PC-9 (cell line): ENCODE measurements at regions not wholly inside any gene's neighbourhood (a gene's known extent, or its start where the extent isn't known, plus 50 kb on each side); places are given as distances from the start of the nearest gene placed in this dataset.

ENCODE experiments used
- BruUV-seq: library from RNA; stranded (reverse); fragments of 400-500 nt; replicated peaks from 2 replicates; lab custom pipeline; 2021; lab: Mats Ljungman, UMichigan
- CTCF ChIA-PET: fragments of 300-600 bp; sonication (Branson Sonifier 250); formaldehyde crosslinking; loops from one replicate; lab custom pipeline; 2022; ENCODE audit warnings: antibody characterized with exemption; lab: Charles Lee
- POLR2A ChIA-PET: fragments of 300-600 bp; sonication (Branson Sonifier 250); formaldehyde crosslinking; loops from one replicate; lab custom pipeline; 2022; ENCODE audit warnings: antibody characterized with exemption; ENCODE audit not compliant: unreplicated experiment; lab: Charles Lee
- DNase-seq, 2 experiments: peaks; one replicate each; pipeline versions ENCODE4 v3.0.0 to v3.0.0-alpha.2; 2015 to 2022; ENCODE audit warnings: mixed read lengths in 1 of 2
- H2AFZ ChIP-seq: fragments of 200-600 bp; sonication (generic); 2 replicates; pipeline ENCODE4 v1.8.1; 2017; ENCODE audit warnings: antibody characterized with exemption
- H3F3A ChIP-seq: fragments of 200-600 bp; sonication (generic); 2 replicates; pipeline ENCODE4 v1.8.1; 2017; ENCODE audit warnings: antibody characterized with exemption, mild to moderate bottlenecking, low read depth; ENCODE audit not compliant: insufficient read depth
- H3K27ac ChIP-seq: fragments of 200-600 bp; sonication (generic); 2 replicates; pipeline ENCODE4 v1.6.1; 2016; ENCODE audit warnings: mixed run types
- H3K27me3 ChIP-seq: fragments of 200-600 bp; sonication (generic); 2 replicates; pipeline ENCODE4 v1.6.1; 2016; ENCODE audit warnings: low read depth, mixed run types; ENCODE audit not compliant: insufficient read depth
- H3K36me3 ChIP-seq: fragments of 200-600 bp; sonication (generic); 2 replicates; pipeline ENCODE4 v1.6.1; 2016; ENCODE audit warnings: low read depth, mixed run types
- H3K4me1 ChIP-seq: fragments of 200-600 bp; sonication (generic); replicated peaks from 2 replicates; pipeline ENCODE4 v1.6.1; 2016; ENCODE audit warnings: mixed run types; ENCODE audit not compliant: insufficient read depth
- H3K4me2 ChIP-seq: fragments of 200-600 bp; sonication (generic); 2 replicates; pipeline ENCODE4 v1.6.1; 2017; ENCODE audit warnings: mixed run types
- H3K4me3 ChIP-seq: fragments of 200-600 bp; sonication (generic); 2 replicates; pipeline ENCODE4 v1.6.1; 2016; ENCODE audit warnings: mixed run types
- H3K79me2 ChIP-seq: fragments of 200-600 bp; sonication (generic); 2 replicates; pipeline ENCODE4 v1.6.1; 2017; ENCODE audit warnings: low read depth, mixed run types
- H3K9me2 ChIP-seq: fragments of 200-600 bp; sonication (generic); 2 replicates; pipeline ENCODE4 v1.8.1; 2017; ENCODE audit warnings: mild to moderate bottlenecking; ENCODE audit not compliant: insufficient read depth
- H3K9me3 ChIP-seq: fragments of 200-600 bp; sonication (generic); 2 replicates; pipeline ENCODE4 v1.8.1; 2016; ENCODE audit warnings: low read depth; ENCODE audit not compliant: insufficient read depth
- H4K20me1 ChIP-seq: fragments of 200-600 bp; sonication (generic); 2 replicates; pipeline ENCODE4 v1.8.1; 2017; ENCODE audit not compliant: insufficient read depth
- EZH2 ChIP-seq: fragments of 200-600 bp; sonication (generic); IDR thresholded peaks from 2 replicates; pipeline ENCODE4 v1.8.0; 2017; ENCODE audit warnings: antibody characterized with exemption, low read depth
- intact Hi-C: fragments of 100-400 bp; cut with micrococcal nuclease; formaldehyde crosslinking; loops from one replicate; pipeline ENCODE4 v1.10.0; 2022; ENCODE audit not compliant: unreplicated experiment
- TF ChIP-seq, protein P1 (sequence below): fragments of 200-600 bp; sonication (generic); conservative IDR thresholded peaks from 2 replicates; pipeline ENCODE4 v1.6.1; 2017; ENCODE audit warnings: mixed run types, antibody characterized with exemption, mild to moderate bottlenecking, moderate library complexity

DNA sequence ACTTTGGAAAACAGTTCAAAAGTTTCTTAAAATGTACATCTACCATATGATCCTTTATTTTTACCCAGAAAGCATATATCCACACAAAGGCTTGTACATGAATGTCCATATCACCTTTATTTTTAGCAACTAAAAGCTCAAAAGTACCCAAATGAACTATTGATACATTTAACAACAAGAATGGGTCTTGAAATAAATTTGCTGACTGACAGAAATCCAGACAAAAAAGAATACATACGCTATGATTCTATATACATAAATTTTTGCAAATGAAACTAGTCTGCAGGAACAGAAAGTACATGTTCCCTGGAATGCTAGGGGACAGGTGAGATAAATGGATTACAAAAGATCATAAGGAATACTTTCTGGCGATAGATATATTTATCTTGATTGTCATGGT is 96.3 kb upstream of the KYNU start:
- no peaks in the 10 kb centered on the region for H3F3A ChIP-seq
- intact Hi-C loops = no loop called here
- CTCF ChIA-PET = no interaction called here
- no peaks in the 10 kb centered on the region for H4K20me1 ChIP-seq
- no peaks in the 10 kb centered on the region for H3K79me2 ChIP-seq
- POLR2A ChIA-PET = no interaction called here
- peaks cover 11% of the 10 kb centered on the region; the same call in 1 of the 2 replicates for H3K9me3 ChIP-seq
- TF ChIP-seq, protein P1, sequence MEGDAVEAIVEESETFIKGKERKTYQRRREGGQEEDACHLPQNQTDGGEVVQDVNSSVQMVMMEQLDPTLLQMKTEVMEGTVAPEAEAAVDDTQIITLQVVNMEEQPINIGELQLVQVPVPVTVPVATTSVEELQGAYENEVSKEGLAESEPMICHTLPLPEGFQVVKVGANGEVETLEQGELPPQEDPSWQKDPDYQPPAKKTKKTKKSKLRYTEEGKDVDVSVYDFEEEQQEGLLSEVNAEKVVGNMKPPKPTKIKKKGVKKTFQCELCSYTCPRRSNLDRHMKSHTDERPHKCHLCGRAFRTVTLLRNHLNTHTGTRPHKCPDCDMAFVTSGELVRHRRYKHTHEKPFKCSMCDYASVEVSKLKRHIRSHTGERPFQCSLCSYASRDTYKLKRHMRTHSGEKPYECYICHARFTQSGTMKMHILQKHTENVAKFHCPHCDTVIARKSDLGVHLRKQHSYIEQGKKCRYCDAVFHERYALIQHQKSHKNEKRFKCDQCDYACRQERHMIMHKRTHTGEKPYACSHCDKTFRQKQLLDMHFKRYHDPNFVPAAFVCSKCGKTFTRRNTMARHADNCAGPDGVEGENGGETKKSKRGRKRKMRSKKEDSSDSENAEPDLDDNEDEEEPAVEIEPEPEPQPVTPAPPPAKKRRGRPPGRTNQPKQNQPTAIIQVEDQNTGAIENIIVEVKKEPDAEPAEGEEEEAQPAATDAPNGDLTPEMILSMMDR = no peak
- no peak for TF ChIP-seq EZH2
- no peaks in the 10 kb centered on the region for H3K9me2 ChIP-seq
- no TSS peak for BruUV-seq
- no peaks in the 10 kb centered on the region for H3K27me3 ChIP-seq
- no peak overlapping the region for H2AFZ ChIP-seq
- H3K4me1 ChIP-seq = no peaks in the 10 kb centered on the region
- no peak for DNase-seq
- H3K36me3 ChIP-seq = no peaks in the 10 kb centered on the region
- no peak overlapping the region for H3K27ac ChIP-seq
- no peak overlapping the region for H3K4me3 ChIP-seq
- H3K4me2 ChIP-seq = no peak overlapping the region

DNA sequence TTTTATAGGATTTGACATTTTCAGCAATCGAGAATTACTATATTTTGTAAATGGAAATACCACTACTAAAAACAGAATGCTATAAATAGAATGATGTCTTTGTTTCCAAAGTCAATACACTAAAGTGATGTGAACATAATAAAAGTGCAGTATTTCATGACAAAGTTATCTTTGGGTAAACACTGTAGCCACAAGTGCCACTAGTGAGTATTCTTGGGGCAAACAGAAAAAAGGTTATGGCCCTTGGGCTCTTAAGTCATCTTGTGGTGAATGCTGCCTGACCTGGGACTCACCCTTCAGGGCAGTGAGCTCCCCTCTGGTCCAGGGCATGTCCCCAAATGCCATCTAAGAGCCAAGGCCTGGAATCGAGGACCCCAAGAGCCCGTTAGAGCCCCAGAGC is 99.2 kb upstream of the KYNU start:
- no peak for DNase-seq
- BruUV-seq = no TSS peak
- Histone ChIP-seq H4K20me1 (no peaks in the 10 kb centered on the region), H2AFZ (0 out of 2 replicates have a peak overlapping the region, but pooled peaks have one; percentile 6), H3K27me3 (no peaks in the 10 kb centered on the region), H3K9me3 (peaks cover 17% of the 10 kb centered on the region), H3K79me2 (no peaks in the 10 kb centered on the region), H3K4me3 (no peak overlapping the region), H3K4me1 (no peaks in the 10 kb centered on the region), H3K4me2 (no peak overlapping the region), H3K36me3 (no peaks in the 10 kb centered on the region), H3F3A (no peaks in the 10 kb centered on the region), H3K27ac (no peak overlapping the region), H3K9me2 (no peaks in the 10 kb centered on the region)
- POLR2A ChIA-PET = no interaction called here
- intact Hi-C loops = no loop called here
- CTCF ChIA-PET = no interaction called here
- TF ChIP-seq EZH2 = no peak
- TF ChIP-seq, protein P1 = no peak

DNA sequence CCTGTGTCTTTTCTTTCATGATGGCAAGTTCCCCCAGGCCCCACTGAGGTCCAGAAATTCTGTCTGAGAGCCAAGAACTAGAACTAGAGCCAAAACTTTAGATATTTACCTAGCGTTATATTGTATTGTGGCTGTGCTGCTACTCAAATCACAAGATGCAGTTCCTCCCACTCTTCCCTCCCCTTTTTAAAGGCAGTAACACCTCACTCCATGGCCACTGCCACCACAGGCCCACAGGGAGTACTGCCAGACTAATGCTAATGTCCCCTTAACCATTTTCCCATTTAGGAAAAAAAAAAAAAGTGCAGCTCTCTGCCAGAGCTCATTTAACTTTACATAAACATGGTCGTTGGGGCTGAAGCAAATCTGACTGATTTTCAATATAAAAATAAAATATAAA is 99.7 kb upstream of the KYNU start:
- H3K4me3 ChIP-seq = no peak overlapping the region
- no peaks in the 10 kb centered on the region for H3F3A ChIP-seq
- POLR2A ChIA-PET = no interaction called here
- no peak for TF ChIP-seq EZH2
- TF ChIP-seq, protein P1 = no peak
- CTCF ChIA-PET = no interaction called here
- no peaks in the 10 kb centered on the region for H3K4me1 ChIP-seq
- no peaks in the 10 kb centered on the region for H3K9me2 ChIP-seq
- no peaks in the 10 kb centered on the region for H3K36me3 ChIP-seq
- BruUV-seq = no TSS peak
- no peaks in the 10 kb centered on the region for H3K27me3 ChIP-seq
- H4K20me1 ChIP-seq = no peaks in the 10 kb centered on the region
- peaks cover 22% of the 10 kb centered on the region for H3K9me3 ChIP-seq
- no peak overlapping the region for H2AFZ ChIP-seq
- H3K4me2 ChIP-seq = no peak overlapping the region
- H3K27ac ChIP-seq = no peak overlapping the region
- intact Hi-C loops = no loop called here
- no peaks in the 10 kb centered on the region for H3K79me2 ChIP-seq
- DNase-seq = no peak
